HG03060 (cell line): ENCODE measurements at regions not wholly inside any gene's neighbourhood (a gene's known extent, or its start where the extent isn't known, plus 50 kb on each side); places are given as distances from the start of the nearest gene placed in this dataset.
"Not testable (repeated sequence)": the region's sequence is repeated elsewhere in the genome, so short reads cannot be mapped to it uniquely, and the experiment has no call there.

Experiments
- ATAC-seq: cut with Tn5 transposase; IDR thresholded peaks from one replicate; pipeline ENCODE4 v1.9.1; 2021; ENCODE audit warnings: low read depth, moderate number of reproducible peaks; ENCODE audit not compliant: unreplicated experiment

DNA sequence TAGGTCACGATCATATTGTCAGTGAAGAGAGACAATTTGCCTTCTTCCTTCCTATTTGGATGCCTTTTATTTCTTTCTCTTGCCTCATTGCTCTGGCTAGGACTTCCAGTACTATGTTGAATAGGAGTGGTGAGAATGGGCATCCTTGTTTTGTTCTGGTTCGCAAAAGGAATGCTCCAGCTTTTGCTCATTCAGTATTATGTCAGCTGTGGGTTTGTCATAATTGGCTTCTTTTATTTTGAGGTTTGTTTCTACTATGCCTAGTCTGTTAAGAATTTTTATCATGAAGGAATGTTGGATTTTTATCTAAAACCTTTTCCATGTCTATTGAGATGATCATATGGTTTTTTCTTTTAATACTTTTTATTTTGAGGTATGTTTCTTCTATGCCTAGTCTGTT, 152.3 kb upstream of the MAD2L1 start:
- no peak for ATAC-seq

DNA sequence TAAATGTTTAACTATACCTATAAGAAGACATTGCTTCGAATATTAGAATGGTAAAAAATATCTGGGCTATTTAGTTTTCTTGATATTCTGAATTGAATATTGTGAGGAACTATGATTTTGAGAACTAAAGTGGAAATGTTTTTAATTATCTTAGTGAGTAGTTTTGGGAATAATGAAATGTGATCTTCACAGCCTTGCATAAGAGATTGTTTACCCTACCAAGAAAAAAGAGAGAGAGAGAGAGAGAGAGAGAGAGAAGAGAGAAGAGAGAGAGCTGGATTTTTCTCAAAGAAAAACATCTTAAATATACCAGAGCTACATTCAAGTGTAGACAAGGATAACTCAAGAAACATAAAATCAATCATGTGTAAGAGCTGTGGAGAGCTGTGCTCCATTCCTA, 148.7 kb upstream of the MAD2L1 start:
- no peak for ATAC-seq

DNA sequence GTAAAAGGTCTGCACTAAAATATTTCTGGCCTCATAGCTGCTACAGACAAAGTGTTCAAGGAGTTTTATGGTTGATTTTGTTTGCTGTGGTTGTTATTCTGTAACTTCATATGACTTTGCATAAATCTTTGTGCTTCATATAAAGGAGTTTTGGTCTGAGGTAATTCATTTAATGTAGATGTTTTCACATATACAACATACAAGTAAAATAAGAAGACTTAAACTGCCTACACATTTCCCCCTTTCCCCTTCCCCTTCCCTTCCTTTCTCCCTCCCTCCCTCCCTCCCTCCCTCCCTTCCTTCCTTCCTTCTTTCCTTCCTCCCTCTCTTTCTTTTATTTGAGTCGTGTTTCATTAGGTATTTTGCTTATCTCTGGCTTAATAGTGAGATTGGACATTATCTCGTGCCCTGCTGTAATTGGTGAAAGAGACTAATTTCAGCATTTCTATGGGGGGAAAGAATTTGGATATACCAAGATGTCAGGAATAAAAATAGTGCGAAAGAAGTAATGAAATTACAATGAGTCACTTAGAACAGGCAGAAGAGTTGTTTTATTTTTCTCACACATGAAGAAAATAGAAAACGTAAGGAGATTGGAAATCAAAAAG, 144.9 kb upstream of the MAD2L1 start:
- ATAC-seq, result no peak

DNA sequence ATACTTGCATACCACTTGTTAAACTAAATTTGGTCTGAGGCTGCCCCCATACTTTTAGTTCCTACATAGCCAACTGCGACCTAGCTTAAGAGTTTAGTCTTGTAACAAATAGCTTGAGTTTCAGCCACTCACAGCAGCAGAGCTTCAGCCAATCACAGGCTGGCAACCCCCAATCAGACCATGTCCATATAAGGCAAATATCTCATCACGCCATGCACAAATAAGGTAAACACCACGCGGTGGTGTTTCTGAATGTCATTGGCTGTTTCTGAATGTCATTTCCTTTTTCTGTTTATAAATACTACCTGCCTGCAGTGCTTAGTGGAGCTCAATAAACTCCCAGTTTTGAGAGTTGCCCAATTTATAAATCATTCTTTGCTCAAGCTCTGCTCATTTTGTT, 143.1 kb upstream of the MAD2L1 start:
- ATAC-seq, result no peak

DNA sequence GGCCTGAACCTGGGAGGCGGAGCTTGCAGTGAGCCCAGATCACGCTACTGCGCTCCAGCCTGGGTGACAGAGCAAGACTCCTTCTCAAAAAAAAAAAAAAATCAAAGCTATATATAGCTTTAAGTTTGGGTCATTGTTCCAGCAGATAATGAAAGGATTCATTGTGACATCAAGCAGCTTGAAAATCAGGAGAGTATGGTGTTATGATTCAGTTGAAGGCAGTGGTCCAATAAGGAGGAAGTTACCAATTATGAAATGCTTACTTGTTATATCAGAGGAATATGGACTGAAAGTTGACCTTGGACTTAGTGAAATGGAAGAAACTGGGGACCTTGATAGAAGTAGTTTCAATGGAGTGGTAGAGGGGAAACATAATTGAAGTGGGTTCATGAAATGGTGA, 140.4 kb upstream of the MAD2L1 start:
- ATAC-seq, result no peak

DNA sequence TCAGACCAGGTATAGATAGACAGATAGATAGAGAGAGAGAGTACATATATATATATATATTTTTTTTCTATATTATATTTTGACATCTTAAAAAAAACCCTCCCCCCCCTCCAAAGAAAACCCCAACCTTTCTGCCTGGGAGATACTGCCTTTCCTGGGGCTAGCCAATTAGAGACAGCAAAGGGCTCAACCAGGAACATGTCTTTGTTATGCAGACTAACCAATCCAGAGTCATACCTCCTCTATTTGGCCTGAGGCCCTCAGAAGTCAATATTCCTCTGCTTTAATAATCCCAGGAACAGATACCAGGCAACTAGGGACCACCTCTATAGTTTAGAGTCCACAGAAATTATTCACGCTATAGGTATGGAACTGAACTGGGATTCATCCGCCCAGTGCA, 135.6 kb upstream of the MAD2L1 start:
- ATAC-seq, result no peak

DNA sequence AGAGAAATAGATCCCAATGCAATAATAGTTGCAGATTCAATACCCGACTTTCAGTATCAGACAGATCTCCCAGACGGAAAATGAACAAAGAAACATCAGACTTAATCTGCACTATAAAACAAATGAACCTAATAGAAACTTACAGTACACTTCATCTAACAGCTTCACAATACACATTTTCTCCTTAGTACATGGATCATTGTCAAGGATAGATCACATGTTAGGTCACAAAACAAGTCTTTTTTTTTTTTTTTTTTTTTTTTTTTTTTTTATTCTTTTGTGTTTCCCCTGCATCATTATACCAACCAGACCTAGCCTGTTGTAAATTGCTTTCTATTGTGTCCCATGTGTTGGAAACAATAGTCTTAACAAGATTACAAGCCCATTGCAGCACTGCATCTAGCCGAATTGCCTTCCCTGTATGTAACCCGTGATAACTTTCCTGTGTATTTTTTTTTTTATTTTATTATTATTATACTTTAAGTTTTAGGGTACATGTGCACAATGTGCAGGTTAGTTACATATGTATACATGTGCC, 134.0 kb upstream of the MAD2L1 start:
- ATAC-seq, result not testable (repeated sequence)

DNA sequence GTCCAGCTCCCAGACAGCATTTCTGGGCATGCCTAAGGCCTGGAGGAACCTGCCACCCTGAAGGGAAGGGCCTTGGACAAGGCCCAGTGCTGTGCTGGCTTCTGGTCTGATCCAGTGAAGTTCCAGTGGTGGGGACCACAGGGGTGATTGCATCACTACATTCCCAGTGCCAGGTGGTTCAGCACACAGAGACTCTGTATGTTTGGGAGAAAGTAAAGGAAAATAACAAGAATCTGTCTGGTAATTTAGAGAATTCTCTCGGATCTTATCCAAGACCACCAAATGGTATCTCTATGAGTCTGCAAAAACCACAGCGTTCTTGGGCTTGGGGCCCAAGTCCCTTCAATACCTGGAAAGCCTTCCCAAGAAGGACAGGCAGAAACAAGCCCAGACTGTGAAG, 131.8 kb upstream of the MAD2L1 start:
- ATAC-seq, result no peak

DNA sequence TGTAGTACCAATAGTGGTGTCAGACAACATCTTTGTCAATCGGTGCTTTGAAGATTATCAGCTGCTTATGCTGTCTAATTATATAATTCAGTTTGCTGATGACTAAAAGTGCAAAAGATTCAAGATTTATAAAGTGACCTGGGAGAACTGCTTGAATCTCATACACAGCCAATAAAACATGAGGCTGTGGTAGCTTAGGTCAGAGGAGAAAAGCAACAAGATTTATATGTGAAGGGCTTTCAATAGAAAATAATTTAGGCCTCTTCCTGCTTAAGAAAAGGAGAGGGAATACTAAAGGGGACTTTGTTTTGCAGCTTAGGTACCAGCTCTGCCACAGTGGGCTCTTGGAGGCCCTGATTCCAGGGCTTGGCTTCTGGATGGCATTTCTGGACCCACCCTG, 111.0 kb upstream of the MAD2L1 start:
- no peak for ATAC-seq

DNA sequence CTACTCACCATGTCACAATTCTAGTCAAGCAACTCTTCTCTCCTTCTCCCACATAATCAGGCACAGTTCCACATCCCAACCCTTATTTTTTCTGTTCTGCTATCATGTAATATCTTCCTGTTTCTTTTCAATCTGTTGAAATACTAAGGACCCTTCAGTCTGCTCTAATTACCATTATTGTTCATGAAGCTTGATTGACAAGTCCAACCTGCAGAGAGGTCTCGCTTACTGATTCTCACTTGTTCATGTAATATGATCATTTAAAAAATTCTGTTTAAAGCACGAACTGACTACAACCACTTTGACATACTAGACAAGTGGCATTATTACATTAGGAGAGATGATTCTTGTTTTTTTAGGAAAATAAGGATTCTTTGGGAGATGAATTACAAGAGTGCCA, 108.6 kb upstream of the MAD2L1 start:
- no peak for ATAC-seq

DNA sequence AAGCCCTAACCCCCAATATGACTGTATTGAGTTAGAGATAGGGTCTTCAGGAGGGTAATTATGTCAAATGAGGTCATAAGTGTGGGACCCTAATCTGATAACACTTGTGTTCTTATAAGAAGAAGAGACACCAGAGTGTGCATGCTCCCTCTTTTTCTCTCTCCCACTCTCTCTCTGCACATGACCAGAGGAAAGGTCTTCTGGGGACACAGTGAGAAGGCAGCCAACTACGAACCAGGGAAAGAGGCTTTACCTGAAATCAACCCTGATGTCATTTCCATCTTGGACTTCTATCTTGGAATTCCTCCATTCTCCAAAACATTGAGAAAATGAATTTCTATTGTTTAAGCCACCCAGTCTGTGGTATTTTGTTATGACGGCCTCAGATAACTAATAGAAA, 97.2 kb upstream of the MAD2L1 start:
- ATAC-seq, result no peak

DNA sequence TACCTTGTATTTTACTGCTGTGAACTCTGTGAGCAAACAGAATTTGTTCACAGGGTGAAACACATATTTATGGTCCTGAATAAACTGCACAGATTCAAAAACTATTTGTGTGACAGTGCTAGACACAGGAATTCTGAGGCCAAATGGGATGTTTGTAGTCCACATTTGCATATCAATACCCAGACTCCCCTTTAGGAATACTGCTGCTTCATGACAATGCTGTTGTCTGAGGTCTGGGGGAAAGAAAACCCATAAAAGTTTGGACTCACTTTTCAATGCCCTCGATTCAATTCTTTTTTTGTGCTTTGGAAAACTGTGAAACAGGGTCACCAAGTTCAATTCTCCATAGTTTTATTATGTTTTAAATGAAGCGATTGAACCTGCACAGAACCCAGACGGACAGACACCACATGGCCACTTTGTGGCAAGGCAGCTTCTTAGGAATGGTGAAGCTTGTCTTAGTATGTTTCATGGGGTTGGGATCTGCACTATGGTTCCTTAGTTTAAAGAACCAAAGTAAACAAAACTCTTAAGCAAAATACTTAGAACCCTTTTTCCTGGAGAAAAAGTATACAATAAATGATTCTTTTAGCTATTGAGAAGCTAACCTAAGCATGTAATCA, 92.3 kb upstream of the MAD2L1 start:
- ATAC-seq, result no peak

DNA sequence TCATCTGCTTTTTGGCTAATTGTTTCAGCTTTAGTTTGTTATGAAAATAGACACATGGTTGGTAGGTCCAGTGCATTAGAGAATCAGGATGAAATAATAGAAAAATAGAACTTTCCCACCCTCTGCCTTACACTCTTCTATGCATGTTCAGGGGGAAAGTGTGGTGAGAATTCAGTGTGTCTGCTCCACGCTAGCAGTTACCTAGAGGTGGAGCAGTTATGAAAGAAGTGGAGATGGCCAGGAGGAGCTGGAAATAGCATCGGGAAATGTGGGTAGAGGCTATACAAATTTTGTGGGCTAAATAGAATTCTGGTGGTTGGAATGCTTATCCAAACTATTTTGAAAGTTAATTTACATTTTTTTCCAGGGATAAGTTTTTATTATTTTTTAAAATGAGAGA, 91.4 kb upstream of the MAD2L1 start:
- ATAC-seq, result no peak

DNA sequence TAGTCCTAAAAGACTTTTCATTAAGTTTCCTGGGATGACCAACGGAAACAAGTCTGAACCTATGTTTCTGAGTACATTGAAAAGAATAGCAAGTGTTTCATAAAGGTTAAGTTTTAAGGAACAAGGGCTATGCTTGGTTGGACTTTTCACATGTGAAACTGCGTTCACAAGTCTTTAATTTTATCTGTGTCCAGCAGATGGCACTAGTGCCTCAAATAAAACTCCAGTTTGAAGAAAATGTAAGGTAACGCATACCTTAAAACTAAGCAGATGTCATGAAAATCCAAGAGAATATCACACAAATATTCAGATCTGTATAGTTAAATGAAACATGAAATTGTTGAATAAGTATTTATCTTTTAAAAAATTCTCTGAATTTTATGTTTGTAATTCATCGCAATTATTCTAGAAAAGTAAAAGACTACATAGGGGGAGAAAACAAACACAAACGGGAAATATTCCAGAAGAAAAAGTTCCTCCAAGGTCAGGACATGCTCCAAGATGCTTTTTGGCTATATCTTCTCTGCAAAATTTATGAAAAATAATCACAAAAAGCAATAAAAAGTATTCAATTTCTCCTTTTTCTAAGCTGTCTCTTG, 89.6 kb upstream of the MAD2L1 start:
- ATAC-seq, result no peak

DNA sequence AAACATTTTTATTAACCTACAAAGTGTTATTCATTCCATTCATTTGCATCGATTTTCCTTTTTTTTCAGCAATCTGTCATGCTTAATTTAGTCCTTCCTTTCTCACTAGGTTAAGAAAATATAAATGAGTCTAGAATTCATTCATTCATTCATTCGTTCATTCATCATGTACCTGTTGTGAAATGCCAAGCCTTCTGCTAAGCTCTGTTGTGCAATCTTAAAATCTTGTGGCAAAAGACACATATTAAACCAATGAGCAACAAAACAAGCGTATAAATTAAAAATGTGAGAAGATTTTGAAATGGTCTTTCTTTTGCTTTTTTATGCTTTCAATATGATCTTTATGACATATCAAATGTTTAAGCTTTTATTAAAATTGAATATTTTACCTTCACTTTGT, 88.6 kb upstream of the MAD2L1 start:
- ATAC-seq, result no peak

DNA sequence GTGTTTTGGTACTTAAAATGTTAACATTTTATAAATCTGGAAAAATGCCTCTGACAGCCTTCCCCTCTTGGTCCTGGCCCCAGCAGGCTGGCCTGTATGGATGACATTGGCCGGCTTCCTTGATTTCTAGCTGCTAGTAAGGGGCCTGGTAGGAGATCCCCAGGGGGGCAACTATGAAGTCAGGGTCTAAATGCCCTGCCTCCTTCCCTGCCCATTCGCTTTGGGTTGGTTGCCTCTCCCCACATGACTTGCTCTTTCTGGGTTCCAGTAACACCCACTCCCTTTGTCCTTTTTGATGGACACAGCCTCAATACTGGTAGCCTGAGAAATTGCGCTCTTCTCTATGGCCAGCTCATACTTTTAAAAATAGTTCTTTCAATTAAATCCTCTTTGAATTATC, 78.0 kb upstream of the MAD2L1 start:
- no peak for ATAC-seq

DNA sequence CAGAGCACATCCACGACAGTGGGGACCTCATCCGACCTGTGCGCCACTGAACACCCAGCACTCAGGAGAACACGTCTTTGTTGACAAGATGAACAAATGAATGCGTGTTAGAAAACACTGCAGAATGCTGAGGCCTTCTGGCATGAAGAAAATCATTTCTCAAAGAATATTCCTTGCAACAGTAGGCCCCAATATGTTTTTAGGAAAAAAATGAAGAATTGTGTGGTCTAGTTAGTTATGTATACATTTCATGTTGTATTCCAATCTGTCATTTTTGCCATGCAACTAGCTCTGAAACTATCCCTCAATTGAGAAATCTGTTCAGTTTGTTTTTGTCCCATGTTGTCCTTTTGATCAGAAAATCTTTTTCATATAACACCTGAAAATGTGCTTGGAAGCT, 77.4 kb upstream of the MAD2L1 start:
- ATAC-seq, result no peak

DNA sequence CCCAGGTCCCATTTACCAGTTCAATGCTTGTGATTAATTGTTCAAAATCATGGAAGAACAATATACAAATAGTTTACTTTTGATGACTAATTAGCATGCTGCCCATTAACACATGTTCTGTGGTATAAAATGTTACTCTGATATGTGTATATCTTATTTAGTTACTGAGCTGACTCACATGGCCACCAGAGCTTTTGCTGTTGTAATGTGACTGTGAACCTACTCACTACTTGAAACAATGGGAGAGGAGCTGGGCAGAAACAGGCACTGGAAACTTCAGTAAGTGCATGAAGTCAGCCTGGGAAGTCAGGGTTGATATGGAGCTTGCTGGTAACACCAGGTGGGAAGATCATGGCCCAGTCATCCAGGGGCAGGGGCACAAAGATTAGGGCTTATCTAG, 72.7 kb upstream of the MAD2L1 start:
- ATAC-seq, result no peak

DNA sequence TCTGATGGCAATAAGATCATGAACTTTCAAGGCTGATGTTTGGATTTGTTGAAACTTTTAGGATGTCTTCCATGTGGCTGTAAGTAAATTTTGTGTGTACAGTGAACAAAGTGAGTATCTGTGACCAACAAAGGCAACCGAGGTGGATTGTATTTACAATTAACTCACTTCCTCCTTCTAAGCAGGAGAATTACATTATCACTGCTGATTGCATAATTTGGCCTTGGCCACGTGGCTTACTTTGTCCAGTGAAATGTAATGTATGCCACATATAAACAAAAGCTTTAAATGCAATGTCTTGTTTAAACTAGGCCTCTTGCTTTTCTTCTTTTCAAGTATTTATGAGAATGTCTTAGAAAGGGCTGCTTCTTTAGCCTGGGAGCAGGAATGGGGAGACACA, 66.3 kb upstream of the MAD2L1 start:
- no peak for ATAC-seq

DNA sequence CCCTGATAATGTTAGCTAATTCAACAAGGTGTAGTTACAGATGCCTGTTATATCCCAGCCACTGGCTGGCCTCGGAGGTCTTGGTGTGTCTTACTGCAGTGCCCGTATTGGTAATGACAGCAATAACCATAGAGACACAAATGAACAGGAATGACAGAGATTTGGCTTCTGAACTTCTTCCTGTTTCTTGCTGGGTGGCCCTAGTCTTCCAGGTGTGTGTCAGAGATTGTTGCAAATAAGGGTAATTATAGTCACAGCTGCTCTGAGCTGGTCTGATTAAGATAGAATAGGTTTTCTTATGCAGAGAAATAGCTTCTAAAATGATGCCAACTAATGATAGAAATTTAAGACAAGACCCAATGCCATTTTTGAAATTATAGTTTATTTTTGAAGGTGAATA, 64.1 kb upstream of the MAD2L1 start:
- no peak for ATAC-seq
